ENCODE measurements at regions not wholly inside any gene's neighbourhood (a gene's known extent, or its start where the extent isn't known, plus 50 kb on each side); places are given as distances from the start of the nearest gene placed in this dataset.
"Not testable (repeated sequence)": the region's sequence is repeated elsewhere in the genome, so short reads cannot be mapped to it uniquely, and the experiment has no call there.

DNA sequence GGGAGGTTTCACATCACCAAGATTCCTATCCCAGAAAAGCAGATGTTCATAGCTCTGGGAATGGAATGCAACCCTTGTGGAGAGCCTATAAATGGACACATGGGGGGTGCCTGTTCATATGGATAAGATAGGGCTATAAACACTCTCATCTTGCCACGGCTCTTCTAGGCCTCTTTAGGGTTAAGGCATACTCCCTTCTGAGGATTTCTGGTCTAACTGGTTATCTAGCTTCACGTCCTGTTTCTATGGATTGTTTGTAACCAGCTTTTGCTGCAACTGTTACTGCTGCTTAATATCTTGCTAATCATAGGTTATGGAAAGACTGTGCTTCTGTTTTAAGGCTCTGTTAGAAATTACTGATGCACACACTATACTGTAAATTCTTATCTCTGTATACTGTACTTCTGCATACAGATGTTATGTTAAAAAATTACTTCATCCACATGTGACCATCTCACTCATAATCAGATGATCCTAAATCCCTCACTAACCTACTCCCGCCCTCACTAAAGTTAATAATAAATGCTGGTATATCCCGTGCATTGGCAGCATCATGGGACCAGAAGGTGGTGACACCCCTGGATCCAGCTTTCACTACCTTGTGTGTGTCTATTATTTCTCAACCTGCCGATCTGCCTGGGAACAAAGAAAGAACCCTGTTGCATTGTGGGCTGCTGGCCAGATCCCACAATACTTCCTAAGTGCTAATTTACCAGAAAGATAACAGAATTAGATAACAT lies 68.7 kb downstream of the PRKAB2 start:
- H3K9me3 ChIP-seq; H3K36me3 ChIP-seq; H3K4me3 ChIP-seq; intact Hi-C loops (cut with DNase I; ENCODE audit: low total_unique reads); H3K4me1 ChIP-seq; H3K27ac ChIP-seq; DNase-seq: not testable (repeated sequence)
- H3K27me3 ChIP-seq = peaks cover 0 to 11% of the 10 kb centered on the region in 2 donors

DNA sequence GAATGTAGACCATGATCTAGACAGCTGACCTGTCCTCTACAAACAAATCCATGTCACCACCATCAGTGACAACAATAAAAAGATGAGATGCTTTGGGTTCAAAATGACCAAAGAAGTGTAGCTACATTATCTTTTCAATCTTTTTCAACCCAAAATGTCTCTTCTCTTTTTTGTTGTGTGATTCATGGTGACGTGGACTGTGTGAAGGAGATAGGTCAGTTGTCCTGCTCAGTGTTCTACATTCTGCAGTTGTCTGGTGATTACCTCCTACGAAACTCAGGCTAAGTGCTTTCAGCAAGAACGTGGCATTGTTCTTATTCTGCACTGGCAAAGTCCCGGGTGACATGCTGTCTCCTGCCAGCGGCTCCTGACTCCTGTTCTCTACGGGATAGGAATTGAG lies 73.1 kb downstream of the PRKAB2 start:
- H3K9me3 ChIP-seq = no peaks in the 10 kb centered on the region
- intact Hi-C loops (cut with DNase I; ENCODE audit: low total_unique reads) = no loop called here
- no peaks in the 10 kb centered on the region for H3K4me1 ChIP-seq
- peaks cover 0 to 11% of the 10 kb centered on the region in 2 donors for H3K27me3 ChIP-seq
- no peak overlapping the region for H3K4me3 ChIP-seq
- DNase-seq = no peak
- TF ChIP-seq, protein P1, sequence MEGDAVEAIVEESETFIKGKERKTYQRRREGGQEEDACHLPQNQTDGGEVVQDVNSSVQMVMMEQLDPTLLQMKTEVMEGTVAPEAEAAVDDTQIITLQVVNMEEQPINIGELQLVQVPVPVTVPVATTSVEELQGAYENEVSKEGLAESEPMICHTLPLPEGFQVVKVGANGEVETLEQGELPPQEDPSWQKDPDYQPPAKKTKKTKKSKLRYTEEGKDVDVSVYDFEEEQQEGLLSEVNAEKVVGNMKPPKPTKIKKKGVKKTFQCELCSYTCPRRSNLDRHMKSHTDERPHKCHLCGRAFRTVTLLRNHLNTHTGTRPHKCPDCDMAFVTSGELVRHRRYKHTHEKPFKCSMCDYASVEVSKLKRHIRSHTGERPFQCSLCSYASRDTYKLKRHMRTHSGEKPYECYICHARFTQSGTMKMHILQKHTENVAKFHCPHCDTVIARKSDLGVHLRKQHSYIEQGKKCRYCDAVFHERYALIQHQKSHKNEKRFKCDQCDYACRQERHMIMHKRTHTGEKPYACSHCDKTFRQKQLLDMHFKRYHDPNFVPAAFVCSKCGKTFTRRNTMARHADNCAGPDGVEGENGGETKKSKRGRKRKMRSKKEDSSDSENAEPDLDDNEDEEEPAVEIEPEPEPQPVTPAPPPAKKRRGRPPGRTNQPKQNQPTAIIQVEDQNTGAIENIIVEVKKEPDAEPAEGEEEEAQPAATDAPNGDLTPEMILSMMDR (IDR thresholded peaks at IDR 0.05) = no peak
- no peak overlapping the region for H3K27ac ChIP-seq
- H3K36me3 ChIP-seq = no peaks in the 10 kb centered on the region

DNA sequence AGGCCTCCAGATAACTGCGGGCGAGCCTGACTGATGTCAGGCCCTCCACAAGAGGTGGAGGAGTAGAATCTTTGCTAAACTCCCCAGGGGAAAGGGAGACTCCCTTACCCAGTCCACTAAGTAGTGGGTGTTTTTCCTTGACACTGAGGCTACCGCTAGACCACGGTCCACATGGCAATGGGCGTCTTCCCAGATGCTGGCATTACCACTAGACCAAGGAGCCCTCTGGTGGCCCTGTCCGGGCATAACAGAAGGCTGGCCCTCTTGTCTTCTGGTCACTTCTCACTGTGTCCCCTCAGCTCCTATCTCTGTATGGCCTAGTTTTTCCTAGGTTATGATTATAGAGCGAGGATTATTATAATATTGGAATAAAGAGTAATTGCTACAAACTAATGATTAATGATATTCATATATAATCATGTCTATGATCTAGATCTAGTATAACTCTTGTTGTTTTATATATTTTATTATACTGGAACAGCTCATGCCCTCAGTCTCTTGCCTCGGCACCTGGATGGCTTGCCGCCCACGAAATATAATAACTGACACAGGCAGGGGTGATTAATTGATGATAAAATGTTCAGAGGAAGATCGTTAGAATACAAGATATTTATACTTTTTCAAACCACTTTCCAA lies 73.8 kb downstream of the PRKAB2 start:
- intact Hi-C loops (cut with DNase I; ENCODE audit: low total_unique reads); DNase-seq: not testable (repeated sequence)

DNA sequence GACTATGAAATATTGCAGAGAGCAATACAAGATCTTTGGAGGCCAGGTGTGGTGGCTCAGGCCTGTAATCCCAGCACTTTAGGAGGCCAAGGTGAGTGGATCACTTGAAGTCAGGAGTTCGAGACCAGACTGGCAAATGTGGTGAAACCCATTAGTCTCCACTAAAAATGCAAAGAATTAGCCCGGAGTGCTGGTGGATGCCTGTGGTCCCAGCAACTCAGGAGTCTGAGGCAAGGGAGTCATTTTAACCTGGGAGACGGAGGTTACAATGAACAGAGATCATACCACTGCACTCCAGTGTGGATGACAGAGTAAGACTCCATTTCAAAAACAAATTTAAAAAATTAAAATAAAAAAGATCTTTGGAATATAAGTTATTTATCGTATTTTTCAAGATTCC lies 76.6 kb downstream of the PRKAB2 start:
- Histone ChIP-seq H3K36me3 (no peaks in the 10 kb centered on the region), H3K9me3 (no peaks in the 10 kb centered on the region), H3K4me3 (no peak overlapping the region), H3K27me3 (peaks cover 0 to 11% of the 10 kb centered on the region in 2 donors), H3K4me1 (no peaks in the 10 kb centered on the region), H3K27ac (no peak overlapping the region)
- TF ChIP-seq, protein P1 (IDR thresholded peaks at IDR 0.05) = no peak
- intact Hi-C loops (cut with DNase I; ENCODE audit: low total_unique reads) = no loop called here
- no peak for DNase-seq

More for the DNA sequence above, 73.8 kb downstream of the PRKAB2 start:
- not testable (repeated sequence) for H3K4me1 ChIP-seq, H3K4me3 ChIP-seq, H3K27ac ChIP-seq, H3K36me3 ChIP-seq, H3K9me3 ChIP-seq
- H3K27me3 ChIP-seq = peaks cover 0 to 11% of the 10 kb centered on the region in 2 donors
- TF ChIP-seq, protein P1 (IDR thresholded peaks at IDR 0.05) = peak in 1 of 2 experiments; percentile 18

DNA sequence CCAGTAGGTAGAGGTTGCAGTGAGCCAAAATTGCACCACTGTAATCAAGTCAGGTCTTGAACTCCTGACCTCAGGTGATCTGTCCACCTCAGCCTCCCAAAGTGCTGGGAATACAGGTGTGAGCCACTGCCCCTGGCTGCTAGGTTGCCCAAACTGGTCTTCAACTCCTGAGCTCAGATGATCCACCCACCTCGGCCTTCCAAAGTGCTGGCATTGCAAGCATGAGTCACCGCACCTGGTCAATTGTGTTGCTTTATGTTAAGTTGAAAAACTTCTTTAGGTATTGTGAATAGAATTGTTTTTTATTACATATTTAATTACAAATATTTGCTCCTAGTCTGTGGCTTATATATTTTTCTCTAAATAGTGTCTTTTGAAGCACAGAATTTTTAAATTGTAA lies 80.5 kb downstream of the PRKAB2 start:
- no peaks in the 10 kb centered on the region for H3K36me3 ChIP-seq
- TF ChIP-seq, protein P1 (IDR thresholded peaks at IDR 0.05) = no peak
- no peak overlapping the region for H3K27ac ChIP-seq
- H3K4me1 ChIP-seq = no peaks in the 10 kb centered on the region
- H3K9me3 ChIP-seq = peaks cover 0 to 4% (median 0%) of the 10 kb centered on the region in 3 donors
- H3K4me3 ChIP-seq = no peak overlapping the region
- no peaks in the 10 kb centered on the region for H3K27me3 ChIP-seq
- intact Hi-C loops (cut with DNase I; ENCODE audit: low total_unique reads) = no loop called here
- no peak for DNase-seq

DNA sequence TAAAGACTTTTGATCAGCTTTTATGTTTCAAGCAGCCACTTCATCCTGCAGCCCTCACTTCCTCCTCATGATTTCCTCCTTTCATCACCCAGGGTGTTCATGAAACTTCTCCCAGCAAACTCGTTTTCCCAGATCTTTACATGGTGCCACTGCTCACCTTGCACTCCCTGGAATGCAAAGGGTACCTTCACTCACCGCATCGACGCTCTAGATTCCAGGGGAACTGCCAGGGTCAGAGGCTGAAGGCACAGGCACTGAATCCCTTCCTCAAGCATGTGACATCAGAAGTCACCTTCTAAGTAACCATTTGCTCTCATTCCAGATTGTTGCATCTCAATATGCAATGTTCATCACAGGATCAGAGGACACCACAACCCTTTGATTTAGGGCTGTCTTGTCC lies 82.8 kb downstream of the PRKAB2 start:
- Histone ChIP-seq H3K36me3 (no peaks in the 10 kb centered on the region), H3K9me3 (peaks cover 0 to 4% (median 0%) of the 10 kb centered on the region in 3 donors), H3K4me1 (peaks cover 0 to under 1% (median 0%) of the 10 kb centered on the region in 4 donors), H3K27me3 (no peaks in the 10 kb centered on the region), H3K4me3 (no peak overlapping the region), H3K27ac (no peak overlapping the region)
- TF ChIP-seq, protein P1 (IDR thresholded peaks at IDR 0.05) = no peak
- intact Hi-C loops (cut with DNase I; ENCODE audit: low total_unique reads) = no loop called here
- DNase-seq = no peak
